ENCODE measurements at regions not wholly inside any gene's neighbourhood (a gene's known extent, or its start where the extent isn't known, plus 50 kb on each side); places are given as distances from the start of the nearest gene placed in this dataset.
"Not testable (repeated sequence)": the region's sequence is repeated elsewhere in the genome, so short reads cannot be mapped to it uniquely, and the experiment has no call there.

- H3K27ac ChIP-seq: no peak overlapping the region
- no peaks in the 10 kb centered on the region for H3K9me3 ChIP-seq (ENCODE audit: severe bottlenecking)
- H3K36me3 ChIP-seq: no peaks in the 10 kb centered on the region
- H3K27me3 ChIP-seq (ENCODE audit: insufficient read depth, low read depth, severe bottlenecking): no peaks in the 10 kb centered on the region
- no peak for DNase-seq
- no peak overlapping the region for H3K4me3 ChIP-seq (ENCODE audit: low read depth, low read length)
- no peak for TF ChIP-seq CTCF (IDR thresholded peaks at IDR 0.05; ENCODE audit: low read depth, low read length)
These were observed 370.6 kb upstream of the PIK3R1 start for GRCh38 chr5:67844924-67845323.

- H3K27me3 ChIP-seq (ENCODE audit: insufficient read depth, low read depth, severe bottlenecking): no peaks in the 10 kb centered on the region
- DNase-seq: peak; percentile 37
- H3K4me3 ChIP-seq (ENCODE audit: low read depth, low read length): no peak overlapping the region
- H3K9me3 ChIP-seq (ENCODE audit: severe bottlenecking): no peaks in the 10 kb centered on the region
- H3K27ac ChIP-seq: no peak overlapping the region
- no peak for TF ChIP-seq CTCF (IDR thresholded peaks at IDR 0.05; ENCODE audit: low read depth, low read length)
- H3K36me3 ChIP-seq: no peaks in the 10 kb centered on the region
These were observed 372.8 kb upstream of the PIK3R1 start for GRCh38 chr5:67842806-67843205.

- H3K27me3 ChIP-seq (ENCODE audit: insufficient read depth, low read depth, severe bottlenecking); H3K4me3 ChIP-seq (ENCODE audit: low read depth, low read length); H3K27ac ChIP-seq; H3K36me3 ChIP-seq; DNase-seq; H3K9me3 ChIP-seq (ENCODE audit: severe bottlenecking): not testable (repeated sequence)
These were observed 378.3 kb upstream of the PIK3R1 start for GRCh38 chr5:67837225-67837624.

GRCh38 chr5:67836496-67836895 is 379.1 kb upstream of the PIK3R1 start:
- H3K27me3 ChIP-seq (ENCODE audit: insufficient read depth, low read depth, severe bottlenecking); H3K4me3 ChIP-seq (ENCODE audit: low read depth, low read length); DNase-seq; H3K9me3 ChIP-seq (ENCODE audit: severe bottlenecking); H3K27ac ChIP-seq; H3K36me3 ChIP-seq: not testable (repeated sequence)

GRCh38 chr5:67831048-67831447 is 384.5 kb upstream of the PIK3R1 start:
- no peaks in the 10 kb centered on the region for H3K27me3 ChIP-seq (ENCODE audit: insufficient read depth, low read depth, severe bottlenecking)
- H3K9me3 ChIP-seq (ENCODE audit: severe bottlenecking): no peaks in the 10 kb centered on the region
- no peak for DNase-seq
- TF ChIP-seq CTCF (IDR thresholded peaks at IDR 0.05; ENCODE audit: low read depth, low read length): no peak
- no peaks in the 10 kb centered on the region for H3K36me3 ChIP-seq
- H3K27ac ChIP-seq: no peak overlapping the region
- H3K4me3 ChIP-seq (ENCODE audit: low read depth, low read length): no peak overlapping the region

- no peaks in the 10 kb centered on the region for H3K9me3 ChIP-seq (ENCODE audit: severe bottlenecking)
- DNase-seq: no peak
- TF ChIP-seq CTCF (IDR thresholded peaks at IDR 0.05; ENCODE audit: low read depth, low read length): no peak
- no peaks in the 10 kb centered on the region for H3K36me3 ChIP-seq
- no peak overlapping the region for H3K27ac ChIP-seq
- H3K4me3 ChIP-seq (ENCODE audit: low read depth, low read length): no peak overlapping the region
- no peaks in the 10 kb centered on the region for H3K27me3 ChIP-seq (ENCODE audit: insufficient read depth, low read depth, severe bottlenecking)
These were observed 388.0 kb upstream of the PIK3R1 start for GRCh38 chr5:67827541-67827940.

- no peak for DNase-seq
- Histone ChIP-seq H3K27ac (no peak overlapping the region), H3K27me3 (ENCODE audit: insufficient read depth, low read depth, severe bottlenecking) (no peaks in the 10 kb centered on the region), H3K36me3 (no peaks in the 10 kb centered on the region), H3K9me3 (ENCODE audit: severe bottlenecking) (no peaks in the 10 kb centered on the region), H3K4me3 (ENCODE audit: low read depth, low read length) (no peak overlapping the region)
- TF ChIP-seq CTCF (IDR thresholded peaks at IDR 0.05; ENCODE audit: low read depth, low read length): no peak
These were observed 390.7 kb upstream of the PIK3R1 start for GRCh38 chr5:67824852-67825251.

All from WERI-Rb-1 (cell line).